22Rv1 (cell line): ENCODE measurements at regions not wholly inside any gene's neighbourhood (a gene's known extent, or its start where the extent isn't known, plus 50 kb on each side); places are given as distances from the start of the nearest gene placed in this dataset.

Experiments used
- H3K27ac ChIP-seq: fragments of 450-650 bp; 2 replicates; pipeline ENCODE4 v1.5.1; 2017
- ZFX ChIP-seq: fragments of 450-650 bp; IDR thresholded peaks from 2 replicates; pipeline ENCODE4 v1.6.1; 2017; ENCODE audit warnings: antibody characterized with exemption, borderline replicate concordance
- TF ChIP-seq, protein P1 (sequence below): fragments of 450-650 bp; IDR thresholded peaks from 2 replicates; pipeline ENCODE4 v1.5.1; 2017; ENCODE audit warnings: mild to moderate bottlenecking

DNA sequence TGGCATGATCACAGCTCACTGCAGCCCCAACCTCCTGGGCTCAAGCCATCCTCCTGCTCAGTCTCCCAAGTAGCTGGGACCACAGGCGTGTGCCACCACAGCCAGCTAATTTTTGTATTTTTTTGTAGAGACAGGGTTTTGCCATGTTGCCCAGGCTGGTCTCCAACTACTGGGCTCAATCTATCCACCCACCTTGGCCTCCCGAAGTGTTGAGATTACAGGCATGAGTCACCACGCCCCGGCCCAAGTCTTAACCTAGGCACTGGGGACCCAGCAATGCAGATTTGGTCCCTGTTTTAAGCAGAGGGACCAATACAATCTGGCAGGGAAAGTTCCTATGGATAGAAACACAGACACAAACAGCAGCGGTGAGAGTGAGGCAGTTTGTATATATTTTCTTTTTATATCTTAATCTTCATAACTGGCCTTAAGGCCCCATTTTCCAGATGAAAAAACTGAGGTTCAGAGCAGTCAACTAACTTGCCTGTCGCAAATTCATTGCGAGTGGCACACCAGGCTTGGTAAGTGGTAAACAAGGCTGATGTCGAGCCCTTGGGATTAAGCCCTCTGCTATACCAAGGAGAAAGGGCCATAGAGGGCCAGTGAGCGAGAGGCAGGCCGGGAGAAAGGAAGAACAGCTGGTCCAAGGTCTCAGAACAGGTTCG is 77.8 kb upstream of the TINAGL1 start:
- TF ChIP-seq ZFX = no peak
- TF ChIP-seq, protein P1, sequence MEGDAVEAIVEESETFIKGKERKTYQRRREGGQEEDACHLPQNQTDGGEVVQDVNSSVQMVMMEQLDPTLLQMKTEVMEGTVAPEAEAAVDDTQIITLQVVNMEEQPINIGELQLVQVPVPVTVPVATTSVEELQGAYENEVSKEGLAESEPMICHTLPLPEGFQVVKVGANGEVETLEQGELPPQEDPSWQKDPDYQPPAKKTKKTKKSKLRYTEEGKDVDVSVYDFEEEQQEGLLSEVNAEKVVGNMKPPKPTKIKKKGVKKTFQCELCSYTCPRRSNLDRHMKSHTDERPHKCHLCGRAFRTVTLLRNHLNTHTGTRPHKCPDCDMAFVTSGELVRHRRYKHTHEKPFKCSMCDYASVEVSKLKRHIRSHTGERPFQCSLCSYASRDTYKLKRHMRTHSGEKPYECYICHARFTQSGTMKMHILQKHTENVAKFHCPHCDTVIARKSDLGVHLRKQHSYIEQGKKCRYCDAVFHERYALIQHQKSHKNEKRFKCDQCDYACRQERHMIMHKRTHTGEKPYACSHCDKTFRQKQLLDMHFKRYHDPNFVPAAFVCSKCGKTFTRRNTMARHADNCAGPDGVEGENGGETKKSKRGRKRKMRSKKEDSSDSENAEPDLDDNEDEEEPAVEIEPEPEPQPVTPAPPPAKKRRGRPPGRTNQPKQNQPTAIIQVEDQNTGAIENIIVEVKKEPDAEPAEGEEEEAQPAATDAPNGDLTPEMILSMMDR = no peak
- no peak overlapping the region for H3K27ac ChIP-seq

DNA sequence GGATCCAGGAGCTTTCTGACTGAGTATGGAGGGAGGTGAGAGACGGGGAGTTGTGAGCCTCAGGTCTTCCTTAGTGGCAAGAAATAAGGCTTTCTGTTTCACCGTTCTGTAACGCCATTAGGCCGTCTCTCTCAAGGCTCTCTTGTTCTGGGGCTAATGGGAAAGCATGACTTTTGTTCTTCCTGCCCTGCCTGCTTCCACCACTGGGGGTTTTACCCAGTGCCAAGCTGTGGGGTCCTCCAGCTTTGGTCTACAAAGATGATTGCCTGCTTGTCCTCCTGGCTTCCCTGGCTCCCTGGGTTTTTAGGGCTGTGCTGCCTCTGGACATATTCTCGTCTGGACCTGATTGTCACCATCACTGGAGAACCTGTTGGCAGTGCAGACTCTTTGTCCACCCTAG is 74.8 kb upstream of the TINAGL1 start:
- no peak overlapping the region for H3K27ac ChIP-seq
- TF ChIP-seq, protein P1 = no peak
- no peak for TF ChIP-seq ZFX

DNA sequence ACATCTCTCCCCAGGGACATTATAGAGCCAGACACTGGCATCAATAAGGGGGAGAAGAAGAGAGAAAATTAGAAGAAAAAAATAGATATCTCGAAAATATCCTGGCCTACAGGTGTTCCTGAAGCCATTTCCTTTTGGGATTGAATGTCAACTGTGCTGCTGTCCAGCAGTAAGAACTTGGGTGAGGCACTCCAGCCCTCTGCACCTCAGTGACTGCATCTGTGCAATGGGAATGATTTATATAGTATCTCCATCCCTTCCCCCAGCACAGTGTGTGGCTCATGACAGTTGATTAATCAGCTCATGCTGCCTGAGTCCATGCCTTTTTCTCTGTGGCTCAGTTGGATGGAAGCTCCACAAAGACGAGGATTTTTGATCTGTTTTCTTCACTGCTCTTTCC is 74.1 kb upstream of the TINAGL1 start:
- TF ChIP-seq ZFX = no peak
- TF ChIP-seq, protein P1 = no peak
- no peak overlapping the region for H3K27ac ChIP-seq

DNA sequence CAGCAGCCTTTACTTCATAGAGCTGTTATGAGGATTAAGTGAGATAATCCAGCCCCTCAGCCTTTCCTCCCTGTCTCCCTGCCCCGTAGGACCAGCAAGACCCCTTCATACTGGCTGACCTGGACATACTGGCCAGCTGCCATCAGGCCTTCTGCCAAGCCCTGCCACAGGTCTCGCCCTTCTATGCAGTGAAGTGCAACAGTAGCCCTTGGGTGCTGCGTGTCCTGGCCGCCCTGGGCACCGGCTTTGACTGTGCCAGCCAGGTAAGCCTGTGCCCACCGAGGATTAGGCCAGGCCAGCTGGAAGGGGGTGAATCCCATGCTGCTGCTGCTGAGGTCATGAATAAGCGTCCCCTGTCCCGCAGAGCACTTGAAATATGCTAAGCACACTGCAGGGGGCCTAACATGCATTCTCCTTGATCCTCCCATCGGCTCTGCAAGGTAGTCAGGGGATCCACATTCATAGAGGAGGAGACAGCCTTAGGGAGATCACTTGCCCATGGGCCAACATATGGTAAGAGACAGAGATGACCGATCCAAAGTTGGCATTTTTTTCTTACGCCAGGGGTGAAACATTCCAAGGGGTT is 73.3 kb upstream of the TINAGL1 start:
- TF ChIP-seq ZFX = no peak
- TF ChIP-seq, protein P1 = no peak
- no peak overlapping the region for H3K27ac ChIP-seq

DNA sequence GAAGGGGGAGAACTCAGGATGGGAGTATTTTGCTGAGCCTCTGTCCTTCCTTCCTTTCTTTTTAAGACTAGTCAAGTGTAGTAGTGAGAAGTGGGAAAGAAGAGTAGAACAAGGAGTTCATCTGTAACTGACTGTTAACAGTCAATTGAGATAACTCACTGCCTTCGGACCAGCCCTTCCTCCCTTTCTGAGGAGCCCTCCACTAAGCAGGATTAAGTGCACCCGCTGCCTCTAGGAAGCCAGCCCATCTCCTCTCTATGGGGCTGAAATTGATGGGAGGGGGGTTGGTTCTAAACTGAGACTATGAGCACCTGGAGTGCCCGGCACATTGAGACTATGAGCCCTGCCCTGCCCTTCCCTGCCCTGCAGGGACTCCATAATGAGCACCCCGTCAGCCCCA is 72.7 kb upstream of the TINAGL1 start:
- no peak overlapping the region for H3K27ac ChIP-seq
- TF ChIP-seq, protein P1 = no peak
- no peak for TF ChIP-seq ZFX

DNA sequence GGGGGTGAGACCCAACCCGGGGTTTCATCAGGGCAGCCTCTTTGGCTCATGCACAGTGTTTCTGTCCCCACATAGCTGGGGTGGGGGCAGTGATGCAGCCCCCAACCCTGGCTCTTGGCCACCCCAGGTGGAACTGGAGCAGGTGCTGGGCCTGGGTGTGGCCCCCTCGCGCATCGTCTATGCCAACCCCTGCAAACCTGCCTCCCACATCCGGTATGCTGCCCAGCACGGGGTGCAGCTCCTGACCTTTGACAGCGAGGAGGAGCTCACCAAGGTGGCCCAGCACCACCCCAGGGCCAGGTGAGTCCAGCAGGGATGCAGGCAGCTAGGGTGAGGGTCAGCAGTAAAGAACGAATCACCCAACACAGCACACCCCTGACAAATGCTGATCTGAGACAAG is 72.3 kb upstream of the TINAGL1 start:
- no peak overlapping the region for H3K27ac ChIP-seq
- no peak for TF ChIP-seq ZFX
- TF ChIP-seq, protein P1 = no peak

DNA sequence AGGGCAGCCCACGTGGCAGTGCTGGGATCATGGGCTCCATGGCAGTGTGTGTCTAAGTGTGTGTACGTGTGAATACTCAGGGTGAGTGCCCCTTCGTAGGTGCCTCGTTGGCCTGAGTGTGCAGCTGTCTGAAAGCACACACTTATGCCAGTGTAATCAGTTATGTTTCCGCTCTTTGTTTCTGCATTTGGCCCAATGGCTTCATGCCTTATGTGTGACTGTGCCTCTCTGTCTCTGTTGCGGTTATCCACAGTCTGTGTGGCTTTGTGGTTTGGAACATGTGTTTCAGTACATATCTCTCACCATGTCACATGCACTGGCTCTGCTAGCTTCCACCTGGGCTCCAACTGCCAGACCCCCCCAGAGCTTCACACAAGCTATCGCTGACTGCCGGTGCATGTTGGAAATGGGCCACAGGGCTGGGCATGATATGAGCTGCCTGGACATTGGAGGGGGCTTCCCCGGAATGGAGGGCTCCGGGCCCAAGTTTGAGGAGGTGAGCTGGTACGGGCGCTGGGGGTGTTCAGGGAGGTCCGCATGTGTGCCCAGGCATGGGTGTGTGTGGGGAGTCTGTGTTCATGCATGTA is 70.3 kb upstream of the TINAGL1 start:
- no peak for TF ChIP-seq ZFX
- TF ChIP-seq, protein P1 = no peak
- no peak overlapping the region for H3K27ac ChIP-seq
